Amniotic stem cell (primary cell): ENCODE measurements at regions not wholly inside any gene's neighbourhood (a gene's known extent, or its start where the extent isn't known, plus 50 kb on each side); places are given as distances from the start of the nearest gene placed in this dataset.

Experiments used
- DNase-seq: peaks from one replicate; lab custom pipeline; 2025; lab: John Stamatoyannopoulos, UW

DNA sequence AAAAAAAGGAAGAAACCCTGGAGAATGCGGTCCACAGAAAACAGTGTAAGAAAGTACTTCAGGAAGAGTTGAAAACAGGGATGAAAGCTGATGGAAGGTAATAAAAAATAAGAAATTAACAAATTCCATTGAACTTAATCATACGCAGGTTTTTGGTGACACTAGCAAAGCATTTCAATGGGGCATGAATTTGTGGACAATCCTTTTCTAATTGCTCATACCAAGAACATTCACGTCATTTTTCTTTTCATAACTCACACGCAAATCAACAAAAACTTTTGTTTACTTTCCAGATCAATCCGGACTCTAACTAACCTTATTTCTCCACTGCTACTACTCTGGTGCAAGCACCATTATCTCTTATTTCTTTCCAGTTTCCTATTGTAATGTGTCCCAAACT lies 1195.0 kb downstream of the SLITRK5 start:
- no peak for DNase-seq

DNA sequence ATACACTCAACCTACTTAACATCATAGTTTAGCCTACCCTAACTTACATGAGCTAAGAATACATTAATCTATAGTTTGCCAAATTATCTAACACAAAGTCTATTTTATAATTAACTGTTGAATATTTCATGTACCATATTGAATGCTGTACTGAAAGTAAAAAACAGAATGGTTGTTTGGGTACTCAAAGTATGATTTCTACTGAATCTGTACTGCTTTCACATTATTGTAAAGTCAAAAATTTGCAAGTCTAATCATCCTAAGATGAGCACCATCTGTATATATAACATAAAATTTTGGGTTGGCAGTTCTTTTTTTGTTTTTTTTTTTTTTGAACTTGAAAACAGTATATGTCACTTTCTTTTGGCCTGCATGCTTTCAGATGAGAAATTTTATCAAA lies 1212.6 kb downstream of the SLITRK5 start:
- no peak for DNase-seq

- no peak for DNase-seq
These were observed 1216.0 kb downstream of the SLITRK5 start for GRCh38 chr13:88887045-88887662.

- DNase-seq, result no peak
These were observed 1224.2 kb downstream of the SLITRK5 start for GRCh38 chr13:88895261-88895941.

GRCh38 chr13:88896466-88896865 lies 1225.3 kb downstream of the SLITRK5 start:
- DNase-seq, result no peak

- no peak for DNase-seq
These were observed 1237.8 kb downstream of the SLITRK5 start for GRCh38 chr13:88908961-88909441.

GRCh38 chr13:88919970-88920628 lies 1248.9 kb downstream of the SLITRK5 start:
- no peak for DNase-seq

- DNase-seq, result no peak
These were observed 1254.8 kb downstream of the SLITRK5 start for GRCh38 chr13:88925954-88926353.

DNA sequence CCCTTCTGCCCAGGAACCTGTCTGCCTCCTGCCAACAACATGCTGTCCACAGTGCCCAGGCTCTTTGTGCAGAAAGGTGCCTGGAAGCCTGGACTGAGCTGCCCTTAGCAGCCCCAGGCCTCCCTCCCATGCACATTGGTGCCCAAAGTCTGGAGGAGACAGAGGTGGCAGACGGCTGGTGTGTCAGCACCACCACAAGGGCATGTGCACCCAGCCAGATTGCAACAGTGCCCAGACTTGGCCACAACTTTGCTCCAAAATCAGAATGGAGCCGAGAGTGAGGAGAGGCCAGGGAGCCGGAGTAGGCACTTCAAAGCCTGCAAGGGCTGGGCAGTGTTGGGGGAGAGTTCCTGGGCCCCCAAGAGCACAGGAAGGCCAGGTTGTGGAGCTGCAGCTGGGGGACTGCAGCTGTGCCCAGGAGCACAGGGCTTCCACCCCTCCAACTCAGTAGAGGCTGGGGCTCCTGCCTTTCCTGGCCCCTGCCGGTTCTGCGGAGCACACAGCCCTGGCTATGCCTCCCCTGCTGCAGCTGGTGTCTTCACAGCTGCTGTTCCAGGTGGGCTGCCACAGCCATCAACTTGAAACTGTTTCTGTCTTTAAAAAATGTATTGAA lies 1255.8 kb downstream of the SLITRK5 start:
- no peak for DNase-seq

GRCh38 chr13:88932950-88933349 lies 1261.8 kb downstream of the SLITRK5 start:
- DNase-seq, result no peak

DNA sequence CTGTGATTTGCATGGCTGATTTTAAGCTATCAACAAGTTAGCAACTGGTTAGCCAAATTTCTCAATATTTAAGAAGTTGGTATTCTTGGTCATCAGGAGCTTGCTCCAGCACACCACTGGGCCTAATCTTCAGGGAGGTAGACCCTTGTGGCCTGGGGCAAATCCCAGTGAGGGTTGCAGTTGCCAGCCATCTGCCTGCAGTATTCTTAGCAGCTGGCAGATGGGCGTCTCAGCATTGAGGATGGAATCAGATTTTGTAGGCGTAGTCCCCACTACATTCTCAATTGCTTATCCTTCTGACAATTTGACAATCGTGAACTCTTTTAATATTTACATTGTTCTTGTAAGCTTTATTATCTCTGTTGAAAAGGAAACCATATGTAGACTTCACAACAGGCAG lies 1266.2 kb downstream of the SLITRK5 start:
- DNase-seq, result no peak

GRCh38 chr13:88945793-88946192 lies 1274.6 kb downstream of the SLITRK5 start:
- no peak for DNase-seq

DNA sequence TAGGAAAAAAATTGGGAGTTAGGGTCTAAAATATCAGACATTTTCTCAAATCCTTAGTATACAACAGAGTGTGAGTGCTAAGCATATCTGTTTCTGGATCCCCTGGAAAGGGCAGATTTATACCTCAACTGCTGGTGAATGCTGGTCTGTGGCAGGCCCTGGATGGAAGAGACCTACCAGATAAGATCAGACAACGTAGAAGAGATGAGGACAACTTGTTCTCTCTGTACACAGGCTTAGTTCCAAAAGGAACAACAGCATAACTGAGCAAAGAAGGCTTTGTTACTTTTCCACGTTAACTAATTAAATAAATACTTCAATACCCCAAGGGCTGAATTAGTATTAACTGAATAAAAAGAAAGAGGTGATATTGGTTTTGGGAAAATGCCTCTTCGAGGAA lies 1277.3 kb downstream of the SLITRK5 start:
- no peak for DNase-seq

- no peak for DNase-seq
These were observed 1287.7 kb downstream of the SLITRK5 start for GRCh38 chr13:88958821-88959220.

GRCh38 chr13:88976466-88976865 lies 1305.3 kb downstream of the SLITRK5 start:
- DNase-seq, result no peak

DNA sequence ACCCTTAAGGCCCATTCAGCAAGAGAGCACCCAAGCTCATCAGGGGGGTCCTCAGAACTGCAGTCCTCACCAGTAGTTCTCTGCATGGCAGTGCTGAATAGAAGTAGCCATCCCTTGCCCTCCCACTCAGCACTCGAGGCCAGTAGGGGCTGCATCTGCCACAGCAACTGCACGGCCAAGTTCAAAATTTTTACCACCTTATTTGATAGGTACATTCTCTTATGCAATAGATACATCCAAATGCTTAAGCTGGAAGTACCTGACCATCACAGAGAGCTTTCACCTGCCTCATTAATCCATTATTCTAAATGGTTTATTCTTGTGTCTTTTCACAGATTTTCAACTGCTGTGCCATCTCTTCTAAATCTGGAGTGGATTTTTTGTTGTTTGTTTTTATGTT lies 1307.4 kb downstream of the SLITRK5 start:
- no peak for DNase-seq

DNA sequence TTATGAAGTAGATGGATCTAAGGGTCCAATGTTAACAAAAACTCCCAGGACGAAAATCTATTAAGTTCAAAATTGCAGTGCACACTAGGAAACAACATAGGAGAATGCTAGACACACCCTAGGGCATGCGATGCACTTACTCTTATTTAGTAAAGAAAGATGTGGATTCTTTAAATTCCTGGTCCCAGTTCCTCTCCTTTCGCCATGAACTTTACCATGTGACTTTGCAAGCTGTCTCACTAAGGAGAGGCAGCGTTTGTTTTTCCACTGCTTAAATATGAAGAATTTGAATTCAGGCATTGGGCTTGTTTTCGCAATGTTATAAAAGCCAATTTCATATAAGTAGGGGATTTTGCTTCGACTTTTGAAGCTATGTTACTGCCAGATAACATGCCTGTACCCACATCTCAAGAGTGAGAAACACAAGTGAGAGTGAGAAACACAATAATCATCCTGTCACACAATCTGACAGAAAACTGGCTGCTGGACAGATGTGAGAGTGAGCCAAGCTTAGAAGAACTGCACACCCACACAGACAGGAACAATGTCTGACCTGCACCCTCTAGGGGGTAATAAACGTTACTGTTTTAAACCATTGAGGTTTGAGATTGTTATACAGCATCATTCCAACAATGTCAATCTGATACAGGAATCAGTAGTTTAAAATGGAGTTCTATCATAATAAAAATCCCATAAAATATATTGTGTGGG lies 1308.4 kb downstream of the SLITRK5 start:
- DNase-seq, result no peak

- no peak for DNase-seq
These were observed 1332.5 kb downstream of the SLITRK5 start for GRCh38 chr13:89003656-89004055.

DNA sequence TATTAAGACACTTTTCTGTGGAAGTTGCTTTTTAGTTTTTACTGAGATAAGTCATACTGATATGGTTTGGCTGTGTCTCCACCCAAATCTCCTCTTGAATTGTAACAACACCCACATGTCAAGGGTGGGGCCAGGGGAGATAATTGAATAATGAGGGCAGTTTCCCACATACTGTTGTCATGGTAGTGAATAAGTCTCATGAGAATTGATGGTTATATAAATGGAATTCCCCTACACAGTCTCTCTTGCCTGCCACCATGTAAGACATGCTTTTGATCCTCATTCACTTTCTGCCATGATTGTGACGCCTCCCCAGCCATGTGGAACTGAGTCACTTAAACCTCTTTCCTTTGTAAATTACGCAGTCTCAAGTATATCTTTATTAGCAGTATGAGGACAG lies 1340.4 kb downstream of the SLITRK5 start:
- no peak for DNase-seq

DNA sequence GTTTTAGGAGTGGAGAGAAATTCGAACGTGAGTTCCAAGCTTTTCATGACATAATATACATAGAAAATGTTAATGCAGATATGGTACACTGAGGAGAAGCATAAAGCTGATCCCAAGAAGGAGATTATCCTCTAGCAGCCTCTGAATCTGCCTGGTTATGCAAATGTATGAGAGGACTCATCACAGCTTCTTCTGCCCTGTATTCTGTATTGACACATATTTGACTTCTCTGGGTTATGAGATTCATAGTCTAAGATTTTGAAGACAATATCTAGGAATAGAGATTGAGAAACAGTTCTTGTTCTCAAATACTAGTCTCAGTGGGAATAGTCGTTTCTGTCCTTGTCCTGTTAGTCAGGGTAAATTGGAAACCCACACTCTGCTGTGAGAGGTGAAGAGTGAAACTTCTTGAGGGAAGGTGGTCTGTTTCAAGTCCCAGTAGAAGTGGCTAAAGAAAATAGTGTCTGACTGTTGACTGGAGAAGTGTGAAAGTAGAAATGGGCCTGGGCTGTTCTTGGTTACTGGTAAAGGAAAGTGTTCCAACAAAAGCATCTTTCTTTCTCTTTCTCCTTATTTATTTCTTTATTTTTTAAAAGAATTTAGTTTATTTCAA lies 1356.6 kb downstream of the SLITRK5 start:
- no peak for DNase-seq

GRCh38 chr13:89029062-89029461 lies 1357.9 kb downstream of the SLITRK5 start:
- DNase-seq, result no peak

- no peak for DNase-seq
These were observed 1362.8 kb downstream of the SLITRK5 start for GRCh38 chr13:89034015-89034414.
